SU-DHL-6 (cell line): ENCODE measurements at regions not wholly inside any gene's neighbourhood (a gene's known extent, or its start where the extent isn't known, plus 50 kb on each side); places are given as distances from the start of the nearest gene placed in this dataset.

ENCODE experiments used
- H2AFZ ChIP-seq: fragments of 200-600 bp; sonication (generic); 2 replicates; pipeline ENCODE4 v1.6.1; 2014; ENCODE audit warnings: low read depth, mild to moderate bottlenecking, moderate library complexity, mixed read lengths, antibody characterized with exemption, low read length; ENCODE audit not compliant: severe bottlenecking
- H3F3A ChIP-seq: fragments of 200-600 bp; shearing (Covaris generic); 2 replicates; pipeline ENCODE4 v1.6.0; 2016; ENCODE audit warnings: antibody characterized with exemption, mild to moderate bottlenecking; ENCODE audit not compliant: insufficient read depth
- H3K27ac ChIP-seq: fragments of 200-600 bp; sonication (generic); 2 replicates; pipeline ENCODE4 v1.5.1; 2016; ENCODE audit warnings: low read depth, mild to moderate bottlenecking, low read length, moderate library complexity, mixed read lengths
- H3K27me3 ChIP-seq: fragments of 200-600 bp; sonication (generic), shearing (Covaris generic); 2 replicates; pipeline ENCODE4 v1.6.0; 2014; ENCODE audit warnings: mild to moderate bottlenecking, low read length
- H3K36me3 ChIP-seq: fragments of 200-600 bp; sonication (generic); 2 replicates; pipeline ENCODE4 v1.6.1; 2014; ENCODE audit warnings: mild to moderate bottlenecking, low read length, mixed read lengths
- H3K4me2 ChIP-seq: fragments of 300-600, 200-600 bp; shearing (Covaris generic), sonication (generic); 2 replicates; pipeline ENCODE4 v1.6.0; 2014; ENCODE audit warnings: low read length, low read depth, mild to moderate bottlenecking; ENCODE audit not compliant: poor library complexity, severe bottlenecking
- H3K4me3 ChIP-seq: fragments of 200-600 bp; sonication (generic); 2 replicates; pipeline ENCODE4 v1.5.1; 2014; ENCODE audit warnings: antibody characterized with exemption, low read length, mild to moderate bottlenecking, mixed read lengths; ENCODE audit not compliant: insufficient read depth, poor library complexity, severe bottlenecking
- H3K79me2 ChIP-seq: fragments of 200-600 bp; sonication (generic); 2 replicates; pipeline ENCODE4 v1.6.1; 2014; ENCODE audit warnings: mild to moderate bottlenecking, low read length, moderate library complexity; ENCODE audit not compliant: insufficient read depth
- H3K9ac ChIP-seq: fragments of 200-600 bp; sonication (generic); 2 replicates; pipeline ENCODE4 v1.7.0; 2014; ENCODE audit warnings: mild to moderate bottlenecking, low read length
- H3K9me2 ChIP-seq: fragments of 200-600 bp; sonication (generic); replicated peaks from 2 replicates; pipeline ENCODE4 v1.6.1; 2014; ENCODE audit warnings: low read length; ENCODE audit not compliant: insufficient read depth
- H3K9me3 ChIP-seq: fragments of 200-600 bp; sonication (generic); 2 replicates; pipeline ENCODE4 v1.6.1; 2014; ENCODE audit warnings: low read length, mixed read lengths; ENCODE audit not compliant: insufficient read depth
- H4K20me1 ChIP-seq: fragments of 200-600 bp; sonication (generic); 2 replicates; pipeline ENCODE4 v1.6.1; 2014; ENCODE audit warnings: low read depth, mild to moderate bottlenecking, antibody characterized with exemption, low read length, moderate library complexity, mixed read lengths
- CTCF ChIP-seq: fragments of 200-600 bp; sonication (generic); IDR thresholded peaks from one replicate; pipeline ENCODE4 v1.5.1; 2017; ENCODE audit warnings: antibody characterized with exemption, mild to moderate bottlenecking, low read length, moderate library complexity; ENCODE audit not compliant: insufficient read depth, poor library complexity, severe bottlenecking
- EZH2phosphoT487 ChIP-seq: fragments of 200-600 bp; sonication (generic), shearing (Covaris generic); conservative IDR thresholded peaks from 2 replicates; pipeline ENCODE4 v1.6.1; 2018; ENCODE audit warnings: mild to moderate bottlenecking, antibody characterized with exemption, low read length, moderate library complexity, mixed read lengths

- Histone ChIP-seq H3K36me3 (no peaks in the 10 kb centered on the region), H3K79me2 (no peaks in the 10 kb centered on the region), H3K27ac (no peak overlapping the region), H3K4me2 (no peak overlapping the region), H3K9me2 (no peaks in the 10 kb centered on the region), H3K9ac (no peak overlapping the region), H3K4me3 (no peak overlapping the region), H3K27me3 (no peaks in the 10 kb centered on the region), H2AFZ (no peak overlapping the region), H3F3A (no peaks in the 10 kb centered on the region), H3K9me3 (peaks cover 8% of the 10 kb centered on the region; the same call in 1 of the 2 replicates), H4K20me1 (no peaks in the 10 kb centered on the region)
- TF ChIP-seq EZH2phosphoT487: no peak
- TF ChIP-seq CTCF: no peak
These were observed 78.4 kb upstream of the FBXL4 start for GRCh38 chr6:99026135-99026534.

GRCh38 chr6:99024089-99024488 lies 76.3 kb upstream of the FBXL4 start:
- Histone ChIP-seq H3K4me3 (no peak overlapping the region), H3K36me3 (no peaks in the 10 kb centered on the region), H3K79me2 (no peaks in the 10 kb centered on the region), H3K27ac (no peak overlapping the region), H3K4me2 (no peak overlapping the region), H3F3A (no peaks in the 10 kb centered on the region), H3K9me2 (no peaks in the 10 kb centered on the region), H4K20me1 (no peaks in the 10 kb centered on the region), H3K27me3 (no peaks in the 10 kb centered on the region), H3K9me3 (peaks cover 8% of the 10 kb centered on the region; the same call in 1 of the 2 replicates), H2AFZ (no peak overlapping the region), H3K9ac (no peak overlapping the region)
- TF ChIP-seq EZH2phosphoT487 (no peak), CTCF (no peak)

GRCh38 chr6:99022039-99022609 lies 74.4 kb upstream of the FBXL4 start:
- H3K9me3 ChIP-seq: peaks cover 8% of the 10 kb centered on the region; the same call in 1 of the 2 replicates
- no peaks in the 10 kb centered on the region for H4K20me1 ChIP-seq
- no peak for TF ChIP-seq CTCF
- TF ChIP-seq EZH2phosphoT487: no peak
- H3K4me2 ChIP-seq: no peak overlapping the region
- H2AFZ ChIP-seq: no peak overlapping the region
- H3K9me2 ChIP-seq: no peaks in the 10 kb centered on the region
- H3K27ac ChIP-seq: no peak overlapping the region
- no peaks in the 10 kb centered on the region for H3K27me3 ChIP-seq
- H3K4me3 ChIP-seq: no peak overlapping the region
- H3F3A ChIP-seq: no peaks in the 10 kb centered on the region
- no peak overlapping the region for H3K9ac ChIP-seq
- no peaks in the 10 kb centered on the region for H3K79me2 ChIP-seq
- no peaks in the 10 kb centered on the region for H3K36me3 ChIP-seq

- H3K36me3 ChIP-seq: no peaks in the 10 kb centered on the region
- H3K9me2 ChIP-seq: no peaks in the 10 kb centered on the region
- H3F3A ChIP-seq: no peaks in the 10 kb centered on the region
- H3K79me2 ChIP-seq: no peaks in the 10 kb centered on the region
- no peak for TF ChIP-seq CTCF
- no peak overlapping the region for H3K4me2 ChIP-seq
- H2AFZ ChIP-seq: no peak overlapping the region
- H3K27me3 ChIP-seq: no peaks in the 10 kb centered on the region
- no peaks in the 10 kb centered on the region for H4K20me1 ChIP-seq
- no peak overlapping the region for H3K27ac ChIP-seq
- H3K9me3 ChIP-seq: no peaks in the 10 kb centered on the region
- no peak overlapping the region for H3K4me3 ChIP-seq
- no peak overlapping the region for H3K9ac ChIP-seq
These were observed 71.6 kb upstream of the FBXL4 start for GRCh38 chr6:99019381-99019780.
